ENCODE measurements at regions not wholly inside any gene's neighbourhood (a gene's known extent, or its start where the extent isn't known, plus 50 kb on each side); places are given as distances from the start of the nearest gene placed in this dataset.

DNA sequence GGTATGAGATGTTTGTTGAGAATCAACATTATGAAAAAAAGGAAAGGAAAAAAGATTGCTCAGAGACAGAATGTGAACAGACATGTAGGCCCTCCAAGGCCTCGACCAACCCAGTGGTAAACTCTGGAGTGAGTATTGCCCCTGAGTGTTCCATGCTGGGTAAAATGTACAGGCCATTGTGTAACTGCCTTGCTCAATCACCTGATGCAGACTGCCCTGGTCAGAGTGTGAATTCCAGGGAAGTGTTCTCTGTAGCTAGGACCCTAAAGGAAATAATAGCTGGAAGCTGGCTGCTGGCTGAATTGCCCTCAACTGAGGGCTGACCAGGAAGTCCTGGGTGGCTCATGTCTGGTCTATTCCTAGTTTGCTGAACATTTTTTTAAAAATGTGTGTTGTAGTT, 1081.4 kb upstream of the LRFN5 start:
- no peak for DNase-seq (ENCODE audit: low read depth, low spot score)

DNA sequence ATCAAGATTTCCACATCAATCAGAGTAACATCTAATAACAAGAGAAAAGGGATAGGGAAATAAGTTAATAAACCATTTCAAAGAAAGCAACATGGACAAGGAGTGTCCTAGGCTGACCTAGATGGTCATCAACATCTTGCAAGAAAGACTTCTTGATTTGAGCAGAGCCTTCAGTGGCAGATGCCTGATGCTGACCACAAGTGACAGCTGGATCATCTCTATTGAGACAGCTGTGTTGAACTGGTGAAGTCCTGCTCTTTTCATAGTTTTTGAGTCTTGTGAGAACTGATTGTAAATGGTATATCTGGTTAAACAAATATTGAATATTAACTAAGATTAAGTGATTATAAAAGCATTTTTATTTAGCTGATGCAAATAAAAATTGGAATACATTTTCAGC, 1083.6 kb upstream of the LRFN5 start:
- DNase-seq (ENCODE audit: low read depth, low spot score) = no peak

- no peak for DNase-seq (ENCODE audit: low read depth, low spot score)
Observed at GRCh38 chr14:40494483-40494882, 1062.2 kb upstream of the FBXO33 start.

GRCh38 chr14:40487824-40488223, 1055.6 kb upstream of the FBXO33 start:
- DNase-seq (ENCODE audit: low read depth, low spot score) = no peak

DNA sequence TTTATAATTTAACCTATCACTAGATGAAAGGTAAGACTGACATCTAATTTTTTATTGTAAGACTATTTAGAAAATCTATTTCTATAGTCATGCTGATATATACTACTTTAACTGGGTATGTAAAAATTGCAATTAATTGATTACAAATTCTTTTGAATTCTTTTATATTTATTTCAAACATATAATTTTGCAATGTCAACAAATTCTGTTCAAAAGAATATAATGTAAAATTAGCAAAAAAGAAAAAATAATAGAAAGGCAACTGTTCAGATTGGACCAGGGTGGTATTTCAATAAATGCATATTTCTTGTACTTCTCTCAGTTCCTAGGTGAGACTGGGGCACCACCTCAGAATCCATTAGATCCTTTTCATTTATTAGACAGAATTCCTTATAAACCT, 1053.5 kb upstream of the FBXO33 start:
- DNase-seq (ENCODE audit: low read depth, low spot score) = no peak

DNA sequence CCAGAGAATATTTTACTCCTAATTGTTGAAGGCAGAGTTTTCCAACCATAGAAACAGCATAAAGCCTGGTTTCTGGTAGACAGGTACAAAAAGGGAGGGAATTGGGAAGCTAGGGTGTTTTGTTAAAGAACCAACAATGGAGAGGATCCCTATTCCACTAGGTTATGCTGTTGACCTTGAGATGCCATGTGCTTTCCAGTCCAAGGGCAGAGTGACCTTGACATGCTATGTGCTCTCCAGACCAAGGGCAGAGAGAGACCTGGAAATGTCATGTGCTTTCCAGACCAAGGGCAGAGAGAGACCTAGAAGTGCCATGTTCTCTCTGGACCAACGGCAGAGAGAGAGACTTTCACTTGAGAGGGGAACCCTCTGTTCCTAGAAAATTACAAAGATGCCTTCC, 1043.8 kb upstream of the FBXO33 start:
- DNase-seq (ENCODE audit: low read depth, low spot score) = no peak

DNA sequence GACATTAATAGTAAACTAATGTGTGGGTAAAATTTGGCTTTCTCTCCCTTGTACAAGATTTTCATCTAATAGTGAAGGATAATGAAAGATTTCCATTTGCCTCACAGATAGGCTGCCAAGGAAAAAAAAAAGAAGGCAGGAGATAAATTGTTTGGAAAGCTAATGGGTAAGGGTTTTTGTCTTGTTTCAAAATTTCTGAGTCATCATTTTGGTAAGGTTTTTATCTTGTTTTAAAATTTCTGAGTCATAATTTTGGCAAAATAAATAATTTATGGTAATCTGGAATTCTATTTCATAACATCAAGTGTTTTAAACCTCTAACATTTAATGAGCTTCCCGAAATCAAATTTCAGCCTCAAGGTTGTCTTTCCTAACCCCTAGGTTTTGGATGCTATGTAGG, 1035.7 kb upstream of the FBXO33 start:
- DNase-seq (ENCODE audit: low read depth, low spot score) = no peak

DNA sequence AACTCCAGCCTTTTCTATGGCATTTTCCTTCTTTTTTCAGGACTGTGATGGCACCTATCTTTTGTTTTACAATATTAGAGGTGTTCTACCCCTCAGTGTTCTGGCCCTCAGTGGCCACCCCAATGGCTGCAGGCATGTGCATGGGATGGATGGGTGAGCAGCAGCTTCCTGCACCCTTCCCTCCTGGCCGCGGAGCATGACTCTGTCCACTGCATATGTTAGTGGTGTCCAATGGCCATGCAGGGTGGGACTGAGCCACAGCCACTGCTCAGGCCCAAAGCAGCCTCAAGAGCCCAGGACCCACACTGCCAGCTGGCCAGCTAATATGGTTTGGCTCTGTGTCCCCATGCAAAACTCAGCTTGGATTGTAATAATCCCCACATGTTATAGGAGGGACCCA, 1032.3 kb upstream of the FBXO33 start:
- DNase-seq (ENCODE audit: low read depth, low spot score) = no peak

GRCh38 chr14:40463886-40464285, 1031.7 kb upstream of the FBXO33 start:
- DNase-seq (ENCODE audit: low read depth, low spot score) = no peak

DNA sequence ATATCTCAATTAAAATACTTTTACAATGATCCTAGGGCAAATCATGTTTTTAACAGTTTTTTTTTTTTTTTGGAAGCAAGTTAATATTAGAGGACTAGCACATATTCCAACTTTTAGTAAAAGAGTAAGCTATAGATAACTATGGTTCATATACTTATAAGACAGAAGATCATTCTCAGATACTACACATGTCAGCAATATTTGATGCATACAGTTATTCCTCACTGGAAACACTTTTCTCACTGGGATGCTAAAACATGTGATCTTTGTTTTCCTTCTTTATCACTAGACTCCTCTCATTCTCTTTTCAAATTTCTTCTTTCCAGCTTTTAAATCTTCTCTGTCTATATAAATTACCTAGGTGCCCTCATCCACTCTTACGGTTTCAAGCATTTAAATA, 1020.4 kb upstream of the FBXO33 start:
- no peak for DNase-seq (ENCODE audit: low read depth, low spot score)

GRCh38 chr14:40447017-40447416, 1014.8 kb upstream of the FBXO33 start:
- no peak for DNase-seq (ENCODE audit: low read depth, low spot score)

DNA sequence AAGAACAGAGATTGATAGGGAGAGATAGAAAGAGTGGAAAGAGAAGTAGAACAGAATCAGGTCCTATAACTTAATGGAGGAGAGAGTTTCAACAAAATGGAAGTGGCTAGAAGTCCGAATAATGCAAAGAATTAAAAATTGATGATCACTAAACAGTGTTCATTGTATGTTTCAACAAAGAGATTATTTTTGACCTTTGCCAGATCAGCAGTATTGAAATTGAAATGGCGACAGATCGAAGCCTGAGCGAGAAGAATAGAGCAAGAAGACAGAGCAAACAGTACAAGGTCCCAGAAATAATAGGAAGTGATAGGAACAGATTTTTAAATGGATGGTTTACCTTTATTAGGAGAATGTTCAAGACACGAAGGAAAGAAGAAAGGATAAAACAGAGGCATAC, 1012.8 kb upstream of the FBXO33 start:
- DNase-seq (ENCODE audit: low read depth, low spot score) = no peak

DNA sequence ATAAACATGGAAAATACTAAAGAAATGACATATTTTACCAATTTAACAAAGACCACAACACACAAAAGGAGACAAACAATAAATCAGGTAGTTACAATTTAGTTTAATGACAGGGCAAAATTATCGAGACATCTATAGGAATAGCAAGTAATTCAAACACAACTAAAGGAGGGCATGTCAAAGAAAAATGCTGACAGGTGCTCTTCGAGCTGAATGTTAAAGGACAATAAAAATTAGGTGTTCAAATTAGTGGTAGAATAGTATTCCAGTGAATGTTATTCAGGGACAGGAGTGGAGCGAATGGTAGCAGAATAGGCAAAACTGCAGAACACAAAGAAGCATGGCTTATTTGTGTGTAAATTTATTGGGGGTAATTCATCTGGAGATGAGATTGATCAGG, 1004.3 kb upstream of the FBXO33 start:
- DNase-seq (ENCODE audit: low read depth, low spot score) = no peak

GRCh38 chr14:40417777-40418401, 985.7 kb upstream of the FBXO33 start:
- DNase-seq (ENCODE audit: low read depth, low spot score) = peak; percentile 16

- DNase-seq (ENCODE audit: low read depth, low spot score) = no peak
Observed at GRCh38 chr14:40416565-40416964, 984.3 kb upstream of the FBXO33 start.

- DNase-seq (ENCODE audit: low read depth, low spot score) = no peak
Observed at GRCh38 chr14:40414386-40414785, 982.2 kb upstream of the FBXO33 start.

DNA sequence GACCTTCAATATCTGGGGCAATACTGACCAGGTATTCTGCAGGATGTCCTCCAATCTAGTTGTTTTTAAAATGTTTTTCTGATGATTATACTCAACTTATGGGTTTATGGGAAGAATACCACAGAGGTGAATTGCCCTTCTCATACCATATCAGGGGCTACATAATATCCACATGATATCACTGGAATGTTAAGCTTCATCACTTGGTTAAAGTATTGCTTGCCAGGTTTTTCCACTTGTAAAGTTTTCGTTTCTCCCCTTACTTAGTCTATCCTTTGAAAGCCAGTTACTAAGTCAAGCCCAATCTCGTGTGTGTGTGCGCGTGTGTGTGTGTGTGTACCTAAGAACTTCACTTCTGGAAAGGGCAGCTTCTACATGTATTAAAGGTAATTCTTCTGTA, 980.9 kb upstream of the FBXO33 start:
- peak; percentile 15 for DNase-seq (ENCODE audit: low read depth, low spot score)

- no peak for DNase-seq (ENCODE audit: low read depth, low spot score)
Observed at GRCh38 chr14:40410708-40411107, 978.5 kb upstream of the FBXO33 start.

- peak; percentile 3 for DNase-seq (ENCODE audit: low read depth, low spot score)
Observed at GRCh38 chr14:40402957-40403356, 970.7 kb upstream of the FBXO33 start.

DNA sequence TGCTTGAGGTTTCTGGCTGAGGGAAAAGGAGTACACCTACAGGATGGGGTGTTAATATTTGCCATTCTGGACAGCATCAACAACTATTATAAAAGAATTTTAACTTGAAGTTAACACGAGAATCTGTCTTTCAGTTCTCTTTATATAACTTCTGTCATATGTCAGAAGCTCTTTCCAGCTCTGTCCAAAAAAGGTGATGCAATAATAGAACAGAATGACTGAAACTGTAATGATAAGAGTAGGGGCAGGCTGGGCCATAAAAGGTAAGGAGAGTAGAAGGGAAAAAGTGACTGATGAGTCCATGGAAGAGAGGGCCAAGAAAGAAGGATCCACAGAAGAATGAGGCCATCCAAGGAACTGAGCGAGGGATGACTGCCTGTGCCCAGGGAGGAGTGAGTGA, 966.7 kb upstream of the FBXO33 start:
- DNase-seq (ENCODE audit: low read depth, low spot score) = no peak

DNA sequence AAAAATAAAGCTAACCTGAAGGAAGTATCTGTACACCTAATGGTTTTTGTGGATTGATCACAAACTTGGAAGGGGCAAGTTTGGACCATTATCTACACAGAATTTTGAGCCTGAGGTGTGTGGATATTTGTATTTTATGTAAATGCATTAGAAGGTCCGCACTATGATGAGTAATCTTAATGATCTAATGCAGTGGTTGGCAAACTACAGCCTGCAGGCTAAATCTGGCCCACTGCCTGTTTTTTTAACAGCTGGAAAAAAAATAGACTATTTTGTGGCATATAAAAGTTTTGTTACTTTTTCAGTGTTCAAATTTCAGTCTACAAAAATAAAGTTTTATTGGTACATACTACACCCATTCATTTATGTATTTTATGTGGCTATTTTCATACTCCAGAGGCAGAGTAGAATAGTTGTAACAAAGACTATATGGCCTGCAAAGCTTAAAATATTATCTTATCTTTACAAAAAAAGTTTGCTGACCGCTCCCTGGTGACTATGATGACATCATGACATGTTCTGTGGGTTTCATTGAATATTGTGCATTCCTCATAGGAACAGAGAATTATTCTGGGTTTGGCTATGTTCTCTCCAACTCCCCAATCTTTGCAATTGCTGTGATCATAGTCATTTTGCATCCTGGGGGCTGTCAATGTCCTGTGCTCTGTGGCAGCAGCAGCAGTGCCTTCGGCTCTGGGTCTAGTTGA, 962.6 kb upstream of the FBXO33 start:
- peak; percentile 2 for DNase-seq (ENCODE audit: low read depth, low spot score)

GRCh38 chr14:40393143-40393542, 960.9 kb upstream of the FBXO33 start:
- DNase-seq (ENCODE audit: low read depth, low spot score) = no peak

- no peak for DNase-seq (ENCODE audit: low read depth, low spot score)
Observed at GRCh38 chr14:40386433-40386832, 954.2 kb upstream of the FBXO33 start.

GRCh38 chr14:40374221-40374620, 942.0 kb upstream of the FBXO33 start:
- no peak for DNase-seq (ENCODE audit: low read depth, low spot score)
